ENCODE measurements at regions not wholly inside any gene's neighbourhood (a gene's known extent, or its start where the extent isn't known, plus 50 kb on each side); places are given as distances from the start of the nearest gene placed in this dataset.

- H3K4me3 ChIP-seq (ENCODE audit: low read length) = no peak overlapping the region
- no peak for TF ChIP-seq CTCF (IDR thresholded peaks at IDR 0.05)
- H3K36me3 ChIP-seq (ENCODE audit: insufficient read depth, low read length) = no peaks in the 10 kb centered on the region
- H3K4me3 Mint-ChIP-seq = no peak overlapping the region
- intact Hi-C loops (cut with DNase I, micrococcal nuclease) = no loop called here
- ATAC-seq (ENCODE audit: poor library complexity) = no peak
- no peak overlapping the region for H3K27ac ChIP-seq (ENCODE audit: low read depth in 1 of 2, low read length in 2 of 2)
- peaks cover 12% of the 10 kb centered on the region for H3K27me3 Mint-ChIP-seq
- ChIA-PET POLR2A (no interaction called here), CTCF (no interaction called here)
- H3K9me3 Mint-ChIP-seq = no peaks in the 10 kb centered on the region
- no peaks in the 10 kb centered on the region for H3K9me3 ChIP-seq (ENCODE audit: control insufficient read depth in 1 of 2, insufficient read depth in 1 of 2, low read length in 2 of 2)
- peaks cover 4% of the 10 kb centered on the region for H3K4me1 ChIP-seq (ENCODE audit: insufficient read depth, low read length)
- H3K4me1 Mint-ChIP-seq (ENCODE audit: low read depth) = peaks cover 12% of the 10 kb centered on the region
- H3K36me3 Mint-ChIP-seq (ENCODE audit: low read depth) = no peaks in the 10 kb centered on the region
- no peak for DNase-seq
- no peaks in the 10 kb centered on the region for H3K27me3 ChIP-seq (ENCODE audit: control insufficient read depth in 1 of 2, insufficient read depth in 2 of 2, low read length in 2 of 2)
- no peak overlapping the region for H3K27ac Mint-ChIP-seq
These were observed 361.6 kb downstream of the MYCN start for GRCh38 chr2:16301961-16302360.

DNA sequence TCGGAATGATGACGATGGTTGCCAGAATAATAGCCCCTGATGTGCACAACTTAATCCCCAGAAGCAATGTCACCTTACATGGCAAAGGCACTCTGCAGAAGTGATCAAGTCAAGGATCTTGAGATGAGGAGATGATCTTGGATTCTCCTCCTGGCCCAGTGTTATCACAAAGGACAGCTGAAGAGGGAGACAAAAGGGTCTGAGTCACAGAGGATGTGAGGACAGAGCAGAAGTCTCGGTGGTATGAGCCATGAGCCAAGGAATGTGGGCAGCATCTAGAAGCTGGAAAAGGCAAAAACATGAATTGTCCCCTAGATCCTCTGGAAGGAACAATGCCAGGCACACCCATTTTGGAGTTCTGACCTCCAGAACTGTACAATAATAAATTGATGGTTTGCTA, 358.5 kb downstream of the MYCN start:
- intact Hi-C loops (cut with DNase I, micrococcal nuclease) = no loop called here
- POLR2A ChIA-PET = no interaction called here
- Mint-ChIP-seq H3K36me3 (ENCODE audit: low read depth) (no peaks in the 10 kb centered on the region), H3K27ac (no peak overlapping the region), H3K4me1 (ENCODE audit: low read depth) (peaks cover 12% of the 10 kb centered on the region), H3K27me3 (peaks cover 5% of the 10 kb centered on the region), H3K9me3 (no peaks in the 10 kb centered on the region), H3K4me3 (no peak overlapping the region)
- DNase-seq (no peak), ATAC-seq (ENCODE audit: poor library complexity) (no peak)
- no peak for TF ChIP-seq CTCF (IDR thresholded peaks at IDR 0.05)
- Histone ChIP-seq H3K4me1 (ENCODE audit: insufficient read depth, low read length) (peaks cover 4% of the 10 kb centered on the region), H3K9me3 (ENCODE audit: control insufficient read depth in 1 of 2, insufficient read depth in 1 of 2, low read length in 2 of 2) (no peaks in the 10 kb centered on the region), H3K27ac (ENCODE audit: low read depth in 1 of 2, low read length in 2 of 2) (no peak overlapping the region), H3K27me3 (ENCODE audit: control insufficient read depth in 1 of 2, insufficient read depth in 2 of 2, low read length in 2 of 2) (no peaks in the 10 kb centered on the region), H3K4me3 (ENCODE audit: low read length) (no peak overlapping the region), H3K36me3 (ENCODE audit: insufficient read depth, low read length) (no peaks in the 10 kb centered on the region)
- CTCF ChIA-PET = no interaction called here

DNA sequence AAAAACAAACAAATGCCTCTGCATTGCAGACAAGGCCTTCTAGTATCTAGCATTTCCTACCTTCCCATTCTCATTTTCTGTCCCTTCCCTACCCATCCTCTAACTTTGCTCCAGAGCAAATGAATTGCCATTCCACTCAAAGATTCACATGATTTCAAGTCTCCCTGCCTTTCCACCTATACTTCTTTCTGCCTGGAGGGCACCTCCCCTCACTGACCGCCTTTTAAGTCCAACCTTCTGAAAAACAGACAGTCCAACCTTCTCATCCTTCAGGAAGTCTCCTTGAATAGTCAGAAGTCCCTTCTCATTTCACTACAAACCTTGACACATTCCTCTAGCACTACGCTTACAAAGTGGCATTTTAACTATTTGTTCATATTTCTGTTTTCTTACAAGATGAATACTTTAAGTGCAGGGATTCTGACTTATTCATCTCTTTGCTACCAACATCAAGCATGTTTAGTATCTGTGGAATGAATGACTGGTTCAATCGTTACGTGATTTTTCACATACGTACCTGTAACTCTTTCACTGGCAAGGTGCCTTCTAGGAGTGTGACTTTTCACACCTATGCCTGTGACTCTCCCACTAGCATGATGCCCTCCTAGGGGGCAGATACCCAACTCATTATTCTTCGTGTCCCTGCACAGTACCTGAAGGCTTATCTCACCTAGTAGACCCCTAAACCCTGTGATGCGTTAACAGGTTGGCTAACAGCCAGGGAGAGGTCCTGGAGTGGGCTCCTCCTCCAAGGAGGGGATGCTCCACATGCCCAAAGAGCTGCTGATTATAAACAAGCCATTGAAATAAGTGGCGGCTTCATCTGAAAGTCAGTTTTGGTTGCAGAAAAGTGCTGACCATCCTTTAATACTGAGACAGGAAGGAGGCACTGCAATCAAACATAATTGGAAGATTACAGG, 356.2 kb downstream of the MYCN start:
- Histone ChIP-seq H3K27me3 (ENCODE audit: control insufficient read depth in 1 of 2, insufficient read depth in 2 of 2, low read length in 2 of 2) (no peaks in the 10 kb centered on the region), H3K9me3 (ENCODE audit: control insufficient read depth in 1 of 2, insufficient read depth in 1 of 2, low read length in 2 of 2) (no peaks in the 10 kb centered on the region), H3K27ac (ENCODE audit: low read depth in 1 of 2, low read length in 2 of 2) (no peak overlapping the region), H3K4me1 (ENCODE audit: insufficient read depth, low read length) (no peaks in the 10 kb centered on the region), H3K36me3 (ENCODE audit: insufficient read depth, low read length) (no peaks in the 10 kb centered on the region), H3K4me3 (ENCODE audit: low read length) (no peak overlapping the region)
- H3K4me1 Mint-ChIP-seq (ENCODE audit: low read depth) = no peaks in the 10 kb centered on the region
- POLR2A ChIA-PET = no interaction called here
- no peak overlapping the region for H3K4me3 Mint-ChIP-seq
- H3K27ac Mint-ChIP-seq = no peak overlapping the region
- DNase-seq = no peak
- CTCF ChIA-PET = no interaction called here
- no peak for TF ChIP-seq CTCF (IDR thresholded peaks at IDR 0.05)
- intact Hi-C loops (cut with DNase I, micrococcal nuclease) = no loop called here
- no peak for ATAC-seq (ENCODE audit: poor library complexity)
- no peaks in the 10 kb centered on the region for H3K9me3 Mint-ChIP-seq
- H3K27me3 Mint-ChIP-seq = peaks cover 4% of the 10 kb centered on the region
- H3K36me3 Mint-ChIP-seq (ENCODE audit: low read depth) = no peaks in the 10 kb centered on the region
